ENCODE measurements at regions not wholly inside any gene's neighbourhood (a gene's known extent, or its start where the extent isn't known, plus 50 kb on each side); places are given as distances from the start of the nearest gene placed in this dataset.

DNA sequence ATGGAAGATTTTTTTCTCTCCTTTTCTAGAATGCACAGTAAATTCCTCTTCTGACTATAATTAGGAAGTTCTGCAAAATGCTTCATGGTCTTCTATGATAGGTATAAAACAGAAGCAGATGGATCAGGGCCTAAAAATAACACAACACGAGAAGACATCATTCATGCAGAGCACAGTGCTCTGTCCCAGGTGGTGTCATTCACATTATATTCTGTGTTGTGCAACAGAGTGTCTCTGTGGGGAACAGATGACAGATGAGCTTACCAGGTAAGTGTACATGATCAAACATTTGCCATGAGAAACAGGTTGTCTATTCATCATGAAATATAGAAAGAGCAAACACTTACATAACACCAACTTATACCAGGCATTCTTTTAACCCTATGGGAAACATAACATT is 288.3 kb downstream of the KCTD12 start:
- TF ChIP-seq, protein P1, sequence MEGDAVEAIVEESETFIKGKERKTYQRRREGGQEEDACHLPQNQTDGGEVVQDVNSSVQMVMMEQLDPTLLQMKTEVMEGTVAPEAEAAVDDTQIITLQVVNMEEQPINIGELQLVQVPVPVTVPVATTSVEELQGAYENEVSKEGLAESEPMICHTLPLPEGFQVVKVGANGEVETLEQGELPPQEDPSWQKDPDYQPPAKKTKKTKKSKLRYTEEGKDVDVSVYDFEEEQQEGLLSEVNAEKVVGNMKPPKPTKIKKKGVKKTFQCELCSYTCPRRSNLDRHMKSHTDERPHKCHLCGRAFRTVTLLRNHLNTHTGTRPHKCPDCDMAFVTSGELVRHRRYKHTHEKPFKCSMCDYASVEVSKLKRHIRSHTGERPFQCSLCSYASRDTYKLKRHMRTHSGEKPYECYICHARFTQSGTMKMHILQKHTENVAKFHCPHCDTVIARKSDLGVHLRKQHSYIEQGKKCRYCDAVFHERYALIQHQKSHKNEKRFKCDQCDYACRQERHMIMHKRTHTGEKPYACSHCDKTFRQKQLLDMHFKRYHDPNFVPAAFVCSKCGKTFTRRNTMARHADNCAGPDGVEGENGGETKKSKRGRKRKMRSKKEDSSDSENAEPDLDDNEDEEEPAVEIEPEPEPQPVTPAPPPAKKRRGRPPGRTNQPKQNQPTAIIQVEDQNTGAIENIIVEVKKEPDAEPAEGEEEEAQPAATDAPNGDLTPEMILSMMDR (IDR thresholded peaks at IDR 0.05): no peak
- TF ChIP-seq POLR2A (IDR thresholded peaks at IDR 0.05): no peak
